ENCODE measurements at regions not wholly inside any gene's neighbourhood (a gene's known extent, or its start where the extent isn't known, plus 50 kb on each side); places are given as distances from the start of the nearest gene placed in this dataset.
"Not testable (repeated sequence)": the region's sequence is repeated elsewhere in the genome, so short reads cannot be mapped to it uniquely, and the experiment has no call there.

GRCh38 chr9:73872701-73873100, 624.4 kb upstream of the RORB start:
- no peak for DNase-seq (ENCODE audit: low spot score)

GRCh38 chr9:73880101-73880500, 617.0 kb upstream of the RORB start:
- DNase-seq (ENCODE audit: low spot score) = no peak

- no peak for DNase-seq (ENCODE audit: low spot score)
These were observed 608.1 kb upstream of the RORB start for GRCh38 chr9:73889023-73889422.

GRCh38 chr9:73890685-73891277, 606.4 kb upstream of the RORB start:
- DNase-seq (ENCODE audit: low spot score) = no peak

GRCh38 chr9:73892335-73892734, 604.8 kb upstream of the RORB start:
- peak; percentile 3 for DNase-seq (ENCODE audit: low spot score)

GRCh38 chr9:73893230-73893629, 603.9 kb upstream of the RORB start:
- DNase-seq (ENCODE audit: low spot score) = no peak

GRCh38 chr9:73896061-73896460, 601.1 kb upstream of the RORB start:
- DNase-seq (ENCODE audit: low spot score) = no peak

- no peak for DNase-seq (ENCODE audit: low spot score)
These were observed 590.5 kb upstream of the RORB start for GRCh38 chr9:73906671-73907070.

GRCh38 chr9:73911804-73912203, 585.3 kb upstream of the RORB start:
- no peak for DNase-seq (ENCODE audit: low spot score)

- DNase-seq (ENCODE audit: low spot score) = peak; percentile 11
These were observed 581.0 kb upstream of the RORB start for GRCh38 chr9:73916016-73916673.

GRCh38 chr9:73919712-73920111, 577.4 kb upstream of the RORB start:
- no peak for DNase-seq (ENCODE audit: low spot score)

- no peak for DNase-seq (ENCODE audit: low spot score)
These were observed 573.3 kb upstream of the RORB start for GRCh38 chr9:73923796-73924195.

GRCh38 chr9:73951147-73951546, 546.0 kb upstream of the RORB start:
- no peak for DNase-seq (ENCODE audit: low spot score)

GRCh38 chr9:73962792-73963191, 534.3 kb upstream of the RORB start:
- DNase-seq (ENCODE audit: low spot score) = no peak

- DNase-seq (ENCODE audit: low spot score) = no peak
These were observed 527.2 kb upstream of the RORB start for GRCh38 chr9:73969936-73970335.

GRCh38 chr9:73976424-73976823, 520.7 kb upstream of the RORB start:
- DNase-seq (ENCODE audit: low spot score) = not testable (repeated sequence)

GRCh38 chr9:73979894-73980264, 517.3 kb upstream of the RORB start:
- DNase-seq (ENCODE audit: low spot score) = no peak

GRCh38 chr9:73980754-73981153, 516.4 kb upstream of the RORB start:
- DNase-seq (ENCODE audit: low spot score) = no peak

- no peak for DNase-seq (ENCODE audit: low spot score)
These were observed 515.7 kb upstream of the RORB start for GRCh38 chr9:73981405-73981804.

GRCh38 chr9:73995836-73996235, 501.3 kb upstream of the RORB start:
- DNase-seq (ENCODE audit: low spot score) = no peak

GRCh38 chr9:73996844-73997243, 500.3 kb upstream of the RORB start:
- DNase-seq (ENCODE audit: low spot score) = no peak

GRCh38 chr9:74001382-74001781, 495.8 kb upstream of the RORB start:
- no peak for DNase-seq (ENCODE audit: low spot score)

- DNase-seq (ENCODE audit: low spot score) = no peak
These were observed 490.2 kb upstream of the RORB start for GRCh38 chr9:74006935-74007334.

- no peak for DNase-seq (ENCODE audit: low spot score)
These were observed 489.3 kb upstream of the RORB start for GRCh38 chr9:74007833-74008232.
